HepG2 (cell line): ENCODE measurements at regions not wholly inside any gene's neighbourhood (a gene's known extent, or its start where the extent isn't known, plus 50 kb on each side); places are given as distances from the start of the nearest gene placed in this dataset.

Source experiments
- ATAC-seq: fragments of 200-7000 bp; cut with Tn5 transposase; 3 replicates; pipeline ENCODE4 v1.9.1; 2020; ENCODE audit warnings: mild to moderate bottlenecking, moderate library complexity
- BruUV-seq: library from RNA; stranded (reverse); fragments of 400-500 nt; replicated peaks from 2 replicates; lab custom pipeline; 2021; lab: Mats Ljungman, UMichigan
- CTCF ChIA-PET: fragments of 300-600 bp; formaldehyde crosslinking; extraction: SDS; loops from one replicate; lab custom pipeline; 2021; ENCODE audit warnings: low total read pairs, inconsistent platforms, low intra/inter-chr PET ratio; lab: Yijun Ruan, JAX
- POLR2A ChIA-PET: fragments of 350-600 bp; sonication (Branson Sonifier 250); formaldehyde crosslinking; loops from one replicate; lab custom pipeline; 2020; ENCODE audit warnings: antibody characterized with exemption, inconsistent platforms; lab: Yijun Ruan, JAX
- DNase-seq: peaks from one replicate; pipeline ENCODE4 v3.0.0-alpha.2; 2015; ENCODE audit warnings: low spot score
- FAIRE-seq: peaks from 3 replicates; lab custom pipeline; 2011; peaks lifted over from hg19 to GRCh38; lab: Jason Lieb, UNC
- H2AFZ ChIP-seq: one replicate; pipeline ENCODE4 v1.6.1; 2011; ENCODE audit warnings: low read length, inconsistent platforms
- H3K27ac ChIP-seq: fragments of 300-600 bp; 3 replicates; pipeline ENCODE4 v1.8.0; 2011; ENCODE audit warnings: mixed run types, mild to moderate bottlenecking, mixed read lengths, low read length, inconsistent platforms; ENCODE audit not compliant: insufficient read depth; ENCODE audit errors: extremely low read length
- H3K27me3 ChIP-seq, 2 experiments: fragments of 200-600 bp in 1 of 2; 2 replicates in 1 of 2; 3 replicates in 1 of 2; pipeline versions ENCODE4 v1.6.0 to v1.8.0; 2011; ENCODE audit warnings: low read length in 2 of 2, mild to moderate bottlenecking in 2 of 2, moderate library complexity in 2 of 2, inconsistent platforms in 1 of 2; ENCODE audit not compliant: insufficient read depth in 2 of 2, control insufficient read depth in 1 of 2
- H3K36me3 ChIP-seq, 2 experiments: fragments of 200-600 bp in 1 of 2; replicated peaks in 1 of 2; 2 replicates in 1 of 2; 3 replicates in 1 of 2; pipeline versions ENCODE4 v1.5.1 to v1.8.0; 2011; ENCODE audit warnings: low read length in 2 of 2, inconsistent platforms in 1 of 2; ENCODE audit not compliant: insufficient read depth in 2 of 2, control insufficient read depth in 1 of 2
- H3K4me1 ChIP-seq: 2 replicates; pipeline ENCODE4 v1.5.1; 2012; ENCODE audit warnings: low read length, inconsistent platforms; ENCODE audit not compliant: insufficient read depth
- H3K4me2 ChIP-seq: 2 replicates; pipeline ENCODE4 v1.6.0; 2011; ENCODE audit warnings: low read depth, low read length, inconsistent platforms
- H3K4me3 ChIP-seq, 3 experiments: fragments of 200-600 bp in 1 of 3; sonication (generic), shearing (Covaris generic) in 1 of 3; replicated peaks in 1 of 3; 2 replicates each; pipeline ENCODE4 v1.5.1; 2011 to 2016; ENCODE audit warnings: low read length in 3 of 3, inconsistent platforms in 2 of 3, low read depth in 2 of 3, mild to moderate bottlenecking in 2 of 3, control low read depth in 1 of 3, mixed read lengths in 1 of 3; ENCODE audit not compliant: insufficient read depth in 1 of 3
- H3K79me2 ChIP-seq: one replicate; pipeline ENCODE4 v1.6.1; 2011; ENCODE audit warnings: low read length, inconsistent platforms; ENCODE audit not compliant: insufficient read depth
- H3K9ac ChIP-seq: 2 replicates; pipeline ENCODE4 v1.6.0; 2011; ENCODE audit warnings: mild to moderate bottlenecking, low read depth, low read length, inconsistent platforms; ENCODE audit not compliant: insufficient read depth
- H3K9me3 ChIP-seq: 2 replicates; pipeline ENCODE4 v1.5.1; 2012; ENCODE audit warnings: mild to moderate bottlenecking, low read length
- H4K20me1 ChIP-seq: 2 replicates; pipeline ENCODE4 v1.6.0; 2011; ENCODE audit warnings: inconsistent platforms, mild to moderate bottlenecking, low read length, moderate library complexity; ENCODE audit not compliant: insufficient read depth
- FOXP1 ChIP-seq, 2 experiments: fragments of 450-650 bp in 1 of 2; IDR thresholded peaks; 2 replicates each; pipeline ENCODE4 v1.6.1; 2017 to 2018; ENCODE audit warnings: antibody characterized with exemption in 1 of 2
- GATAD1 ChIP-seq: IDR thresholded peaks from 2 replicates; pipeline ENCODE4 v1.6.1; 2016; ENCODE audit warnings: missing genetic modification reagents, missing compliant biosample characterization
- HIC2 ChIP-seq: sonication (generic); formaldehyde crosslinking; IDR thresholded peaks from 2 replicates; pipeline ENCODE4 v1.9.0; 2022; ENCODE audit warnings: low read depth, missing genetic modification reagents
- HMGA1 ChIP-seq: sonication (generic); formaldehyde crosslinking; conservative IDR thresholded peaks from 2 replicates; pipeline ENCODE4 v1.4.0; 2020; ENCODE audit warnings: missing genetic modification reagents
- HOXD1 ChIP-seq: sonication (generic); formaldehyde crosslinking; IDR thresholded peaks from 2 replicates; pipeline ENCODE4 v1.5.0; 2020; ENCODE audit warnings: missing genetic modification reagents
- JARID2 ChIP-seq: sonication (generic); formaldehyde crosslinking; IDR thresholded peaks from 2 replicates; pipeline ENCODE4 v1.8.1; 2023; ENCODE audit warnings: missing genetic modification reagents, inconsistent platforms; ENCODE audit not compliant: insufficient replicate concordance
- PHB2 ChIP-seq: fragments of 450-650 bp; IDR thresholded peaks from 2 replicates; pipeline ENCODE4 v1.6.1; 2018; ENCODE audit not compliant: partially characterized antibody
- TFDP1 ChIP-seq: IDR thresholded peaks from 2 replicates; pipeline ENCODE4 v1.6.1; 2016; ENCODE audit warnings: missing compliant biosample characterization, missing genetic modification reagents, borderline replicate concordance
- U2AF2 ChIP-seq: fragments of 200-400 bp; formaldehyde crosslinking; IDR thresholded peaks from 2 replicates; pipeline ENCODE4 v1.6.1; 2017; ENCODE audit warnings: low read depth, mild to moderate bottlenecking, low read length
- ZMYM2 ChIP-seq: sonication (generic); formaldehyde crosslinking; IDR thresholded peaks from 2 replicates; pipeline ENCODE4 v1.8.0; 2022; ENCODE audit warnings: mild to moderate bottlenecking, missing genetic modification reagents
- ZNF513 ChIP-seq: sonication (generic); formaldehyde crosslinking; conservative IDR thresholded peaks from 2 replicates; pipeline ENCODE4 v1.5.0; 2020; ENCODE audit warnings: missing genetic modification reagents
- ZNF644 ChIP-seq: IDR thresholded peaks from 2 replicates; pipeline ENCODE4 v1.6.1; 2016; ENCODE audit warnings: low read depth
- ZNF766 ChIP-seq: sonication (generic); formaldehyde crosslinking; IDR thresholded peaks from 2 replicates; pipeline ENCODE4 v1.5.0; 2020; ENCODE audit warnings: missing genetic modification reagents, borderline replicate concordance
- ZNF839 ChIP-seq: sonication (generic); formaldehyde crosslinking; IDR thresholded peaks from 2 replicates; pipeline ENCODE4 v1.4.0; 2020; ENCODE audit warnings: missing genetic modification reagents, mild to moderate bottlenecking, borderline replicate concordance
- WGBS: methylation state at CpG from one replicate; pipeline ENCODE4 v1.1.6; 2017; ENCODE audit warnings: low lambda C conversion rate; 5-methylcytosine and 5-hydroxymethylcytosine counted together
- in situ Hi-C: cut with HindIII; loops from 2 replicates; pipeline ENCODE4 v1.10.0; 2017; ENCODE audit warnings: low pct_unique_long_range_greater_than_20kb; ENCODE audit not compliant: extremely low pct_ligation_motif_present
- intact Hi-C: fragments of 100-400 bp; cut with micrococcal nuclease; formaldehyde crosslinking; loops from one replicate; pipeline ENCODE4 v1.10.0; 2022; ENCODE audit not compliant: unreplicated experiment
- TF ChIP-seq, protein P1 (sequence below): sonication (generic); formaldehyde crosslinking; IDR thresholded peaks from 2 replicates; pipeline ENCODE4 v1.5.0; 2020; ENCODE audit warnings: missing genetic modification reagents, mild to moderate bottlenecking, borderline replicate concordance

DNA sequence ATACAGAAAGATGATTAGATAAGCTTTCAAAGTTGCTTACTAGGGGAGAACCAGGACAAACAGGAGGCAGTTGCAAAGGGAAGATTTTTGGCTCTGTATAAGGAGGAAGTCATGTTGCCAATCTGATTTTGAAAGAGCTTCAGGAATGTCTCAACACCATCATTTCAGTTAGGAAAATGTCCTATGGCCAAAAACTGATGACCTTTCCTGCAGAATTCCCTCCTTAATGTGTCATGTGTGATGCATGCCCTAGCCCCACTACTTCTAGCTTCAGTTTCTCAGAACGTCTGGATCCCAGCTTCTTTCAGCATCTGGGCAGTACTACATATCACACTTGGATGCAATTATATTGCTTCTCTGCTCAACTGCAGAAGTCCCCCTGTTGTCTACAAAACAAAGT lies 211.5 kb upstream of the NREP start (continued):
- TF ChIP-seq ZNF513 (no peak), JARID2 (no peak), ZNF766 (CRISPR knock-in tag) (no peak)
- TF ChIP-seq, protein P1, sequence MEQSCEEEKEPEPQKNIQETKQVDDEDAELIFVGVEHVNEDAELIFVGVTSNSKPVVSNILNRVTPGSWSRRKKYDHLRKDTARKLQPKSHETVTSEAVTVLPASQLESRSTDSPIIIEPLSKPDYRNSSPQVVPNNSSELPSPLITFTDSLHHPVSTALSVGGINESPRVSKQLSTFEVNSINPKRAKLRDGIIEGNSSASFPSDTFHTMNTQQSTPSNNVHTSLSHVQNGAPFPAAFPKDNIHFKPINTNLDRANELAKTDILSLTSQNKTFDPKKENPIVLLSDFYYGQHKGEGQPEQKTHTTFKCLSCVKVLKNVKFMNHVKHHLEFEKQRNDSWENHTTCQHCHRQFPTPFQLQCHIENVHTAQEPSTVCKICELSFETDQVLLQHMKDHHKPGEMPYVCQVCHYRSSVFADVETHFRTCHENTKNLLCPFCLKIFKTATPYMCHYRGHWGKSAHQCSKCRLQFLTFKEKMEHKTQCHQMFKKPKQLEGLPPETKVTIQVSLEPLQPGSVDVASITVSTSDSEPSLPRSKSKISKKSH: no peak

DNA sequence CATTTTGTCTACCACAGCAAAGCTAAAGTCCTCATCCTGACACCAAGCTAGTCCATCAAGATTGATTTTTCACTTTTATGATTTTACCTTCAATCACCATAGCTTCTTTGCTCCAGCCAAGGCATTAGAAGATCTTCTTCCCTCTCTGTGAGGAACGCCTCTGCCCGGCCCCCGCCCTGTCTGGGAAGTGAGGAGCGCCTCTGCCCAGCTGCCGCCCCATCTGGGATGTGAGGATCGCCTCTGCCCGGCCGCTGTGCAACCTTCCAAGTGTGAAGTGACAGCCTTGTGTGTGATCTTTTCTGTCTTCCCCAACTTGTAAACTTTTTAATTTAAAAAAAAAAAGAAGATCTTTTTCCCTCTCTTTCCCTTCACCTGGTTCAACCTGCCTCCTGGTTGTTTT lies 210.5 kb upstream of the NREP start:
- BruUV-seq: no TSS peak
- POLR2A ChIA-PET: no interaction called here
- ATAC-seq: no peak
- Histone ChIP-seq H3K36me3 (no peaks in the 10 kb centered on the region), H3K4me1 (no peaks in the 10 kb centered on the region), H3K9me3 (no peaks in the 10 kb centered on the region), H2AFZ (no peak overlapping the region), H3K27ac (no peak overlapping the region), H3K27me3 (no peaks in the 10 kb centered on the region), H3K9ac (no peak overlapping the region), H3K4me2 (no peak overlapping the region), H3K79me2 (no peaks in the 10 kb centered on the region), H4K20me1 (no peaks in the 10 kb centered on the region), H3K4me3 (no peak overlapping the region)
- 36% methylated on average over 8 of the region's 8 CpGs for WGBS
- no peak for TF ChIP-seq HIC2 (CRISPR knock-in tag)
- no peak for TF ChIP-seq GATAD1 (CRISPR knock-in tag)
- TF ChIP-seq PHB2: no peak
- no peak for TF ChIP-seq HOXD1
- TF ChIP-seq ZMYM2: no peak
- no peak for TF ChIP-seq FOXP1 (IDR thresholded peaks at IDR 0.05)
- TF ChIP-seq FOXP1 (CRISPR knock-in tag; IDR thresholded peaks at IDR 0.05): no peak
- no peak for TF ChIP-seq ZNF839 (CRISPR knock-in tag)
- no peak for TF ChIP-seq HMGA1 (CRISPR knock-in tag)
- TF ChIP-seq U2AF2: no peak
- no peak for TF ChIP-seq TFDP1 (CRISPR knock-in tag)
- TF ChIP-seq ZNF644: no peak
- intact Hi-C loops: no loop called here
- in situ Hi-C loops: no loop called here
- CTCF ChIA-PET: no interaction called here
- DNase-seq: no peak
- FAIRE-seq: no peak
